IMR-90 (cell line): ENCODE measurements at regions not wholly inside any gene's neighbourhood (a gene's known extent, or its start where the extent isn't known, plus 50 kb on each side); places are given as distances from the start of the nearest gene placed in this dataset.

Experiments used
- ATAC-seq: fragments of 200-7000 bp; cut with Tn5 transposase; 2 replicates; pipeline ENCODE4 v1.9.1; 2020; ENCODE audit warnings: low read depth, mild to moderate bottlenecking, moderate library complexity
- BruUV-seq: library from RNA; stranded (reverse); fragments of 400-500 nt; replicated peaks from 2 replicates; lab custom pipeline; 2021; lab: Mats Ljungman, UMichigan
- CTCF ChIA-PET: fragments of 300-600 bp; formaldehyde crosslinking; extraction: SDS; loops from one replicate; lab custom pipeline; 2021; ENCODE audit warnings: antibody characterized with exemption; lab: Yijun Ruan, JAX
- POLR2A ChIA-PET: fragments of 300-600 bp; sonication (Branson Sonifier 250); formaldehyde crosslinking; loops from one replicate; lab custom pipeline; 2022; ENCODE audit warnings: antibody characterized with exemption; ENCODE audit not compliant: unreplicated experiment; lab: Charles Lee
- DNase-seq: peaks from one replicate; pipeline ENCODE4 v3.0.0; 2013
- H2AFZ ChIP-seq: replicated peaks from 2 replicates; pipeline ENCODE3; 2013; ENCODE audit warnings: low read length, mild to moderate bottlenecking; ENCODE audit not compliant: poor library complexity
- H2AK5ac ChIP-seq: 2 replicates; pipeline ENCODE4 v1.6.1; 2013; ENCODE audit warnings: low read depth, low read length, inconsistent platforms
- H2AK9ac ChIP-seq: replicated peaks from 2 replicates; pipeline ENCODE3; 2013; ENCODE audit warnings: mild to moderate bottlenecking, low read depth, low read length, moderate library complexity; ENCODE audit not compliant: poor library complexity
- H2BK120ac ChIP-seq: 2 replicates; pipeline ENCODE4 v1.6.1; 2013; ENCODE audit warnings: low read depth, low read length, inconsistent platforms
- H2BK15ac ChIP-seq: 3 replicates; pipeline ENCODE4 v1.6.1; 2013; ENCODE audit warnings: low read depth, low read length, inconsistent platforms
- H2BK20ac ChIP-seq: 2 replicates; pipeline ENCODE4 v1.6.1; 2013; ENCODE audit warnings: low read depth, mild to moderate bottlenecking, inconsistent platforms, low read length, moderate library complexity
- H2BK5ac ChIP-seq: 2 replicates; pipeline ENCODE4 v1.6.1; 2013; ENCODE audit warnings: mild to moderate bottlenecking, low read depth, low read length, inconsistent platforms; ENCODE audit not compliant: poor library complexity, severe bottlenecking
- H3K14ac ChIP-seq: replicated peaks from 2 replicates; pipeline ENCODE4 v1.6.1; 2013; ENCODE audit warnings: low read depth, low read length, inconsistent platforms
- H3K18ac ChIP-seq: 2 replicates; pipeline ENCODE4 v1.6.1; 2013; ENCODE audit warnings: low read depth, low read length, control low read depth
- H3K23ac ChIP-seq: 2 replicates; pipeline ENCODE4 v1.6.1; 2013; ENCODE audit warnings: low read depth, low read length, inconsistent platforms
- H3K27ac ChIP-seq: 2 replicates; pipeline ENCODE4 v1.5.1; 2013; ENCODE audit warnings: mild to moderate bottlenecking, control low read depth, low read length; ENCODE audit not compliant: insufficient read depth
- H3K27me3 ChIP-seq: 2 replicates; pipeline ENCODE4 v1.6.1; 2013; ENCODE audit warnings: low read length; ENCODE audit not compliant: control insufficient read depth, insufficient read depth
- H3K36me3 ChIP-seq: 2 replicates; pipeline ENCODE4 v1.6.1; 2013; ENCODE audit warnings: low read length, mixed read lengths; ENCODE audit not compliant: control insufficient read depth, insufficient read depth
- H3K4ac ChIP-seq: 2 replicates; pipeline ENCODE4 v1.6.1; 2013; ENCODE audit warnings: low read depth, low read length, inconsistent platforms
- H3K4me1 ChIP-seq: 2 replicates; pipeline ENCODE4 v1.6.1; 2013; ENCODE audit warnings: low read length, mixed read lengths; ENCODE audit not compliant: control insufficient read depth, insufficient read depth
- H3K4me2 ChIP-seq: 2 replicates; pipeline ENCODE4 v1.6.1; 2013; ENCODE audit warnings: low read depth, mild to moderate bottlenecking, control low read depth, low read length, moderate library complexity
- H3K4me3 ChIP-seq: 2 replicates; pipeline ENCODE4 v1.5.1; 2013; ENCODE audit warnings: low read depth, mild to moderate bottlenecking, control low read depth, low read length, moderate library complexity; ENCODE audit not compliant: insufficient read depth
- H3K56ac ChIP-seq: 2 replicates; pipeline ENCODE4 v1.6.1; 2013; ENCODE audit warnings: low read length, inconsistent platforms; ENCODE audit not compliant: insufficient read depth; ENCODE audit errors: extremely low read depth
- H3K79me1 ChIP-seq, 2 experiments: 2 replicates each; pipeline ENCODE4 v1.6.1; 2013; ENCODE audit warnings: low read length in 2 of 2, inconsistent platforms in 1 of 2, low read depth in 1 of 2
- H3K9ac ChIP-seq: 2 replicates; pipeline ENCODE4 v1.6.1; 2013; ENCODE audit warnings: low read depth, low read length, control low read depth
- H3K9me1 ChIP-seq: 2 replicates; pipeline ENCODE4 v1.6.1; 2013; ENCODE audit warnings: low read length, inconsistent platforms; ENCODE audit not compliant: insufficient read depth
- H3K9me3 ChIP-seq: 2 replicates; pipeline ENCODE4 v1.6.1; 2013; ENCODE audit warnings: low read length; ENCODE audit not compliant: control insufficient read depth, insufficient read depth
- H4K20me1 ChIP-seq: 2 replicates; pipeline ENCODE4 v1.6.1; 2013; ENCODE audit warnings: low read length, inconsistent platforms; ENCODE audit not compliant: insufficient read depth
- H4K5ac ChIP-seq: 2 replicates; pipeline ENCODE4 v1.6.1; 2013; ENCODE audit warnings: mild to moderate bottlenecking, low read depth, low read length, control low read depth
- H4K8ac ChIP-seq, 2 experiments: 2 replicates each; pipeline ENCODE4 v1.6.1; 2013; ENCODE audit warnings: low read depth in 2 of 2, low read length in 2 of 2, control low read depth in 1 of 2, inconsistent platforms in 1 of 2
- H4K91ac ChIP-seq: 2 replicates; pipeline ENCODE4 v1.6.1; 2013; ENCODE audit warnings: low read depth, low read length, inconsistent platforms; ENCODE audit not compliant: insufficient read depth
- CHD1 ChIP-seq: IDR thresholded peaks from 2 replicates; pipeline ENCODE4 v1.6.1; 2012; ENCODE audit warnings: low read depth, low read length, improper control_type of control experiment
- CTCF ChIP-seq: conservative IDR thresholded peaks from 2 replicates; pipeline ENCODE4 v1.5.1; 2012; ENCODE audit warnings: mild to moderate bottlenecking, low read depth, low read length, improper control_type of control experiment
- MAZ ChIP-seq: IDR thresholded peaks from 2 replicates; pipeline ENCODE4 v1.6.1; 2012; ENCODE audit warnings: low read depth, mild to moderate bottlenecking, low read length, improper control_type of control experiment, moderate library complexity, borderline replicate concordance
- USF2 ChIP-seq: fragments of 150-350 bp; IDR thresholded peaks from 2 replicates; pipeline ENCODE4 v1.6.1; 2017; ENCODE audit warnings: mild to moderate bottlenecking, antibody characterized with exemption, low read length, low read depth
- WGBS, 2 experiments: methylation state at CpG; one replicate each; pipeline versions ENCODE4 v1.1.5 to v1.1.7; 2013; ENCODE audit warnings: missing lambda C conversion rate in 2 of 2; ENCODE audit not compliant: insufficient read length in 1 of 2; ENCODE audit errors: extremely low coverage in 2 of 2; 5-methylcytosine and 5-hydroxymethylcytosine counted together
- dilution Hi-C: fragments of 300-500 bp; cut with HindIII; formaldehyde crosslinking; loops from one replicate; pipeline ENCODE4 v1.14.3; 2018; ENCODE audit warnings: low sequenced_read_pairs; ENCODE audit not compliant: unreplicated experiment
- in situ Hi-C: fragments of 300-500 bp; cut with MboI; formaldehyde crosslinking; loops from 3 replicates; pipeline ENCODE4 v1.14.3; 2019; ENCODE audit warnings: low sequenced_read_pairs, inconsistent platforms, mixed read lengths
- intact Hi-C: fragments of 100-400 bp; cut with micrococcal nuclease; formaldehyde crosslinking; loops from 2 replicates; pipeline ENCODE4 v1.10.0; 2022

- Histone ChIP-seq H2AK5ac (no peak overlapping the region), H3K4me1 (no peaks in the 10 kb centered on the region), H4K91ac (no peak overlapping the region), H3K9me3 (peaks cover 32% of the 10 kb centered on the region), H3K14ac (no peak overlapping the region), H3K27ac (no peak overlapping the region), H2AK9ac (no peak overlapping the region), H3K9me1 (no peaks in the 10 kb centered on the region), H3K18ac (no peak overlapping the region), H3K4me3 (no peak overlapping the region), H3K56ac (no peak overlapping the region), H2BK120ac (no peak overlapping the region), H2BK20ac (no peak overlapping the region), H2BK15ac (no peak overlapping the region), H4K20me1 (no peaks in the 10 kb centered on the region), H3K4ac (no peak overlapping the region), H2AFZ (no peak overlapping the region), H3K79me1 (no peaks in the 10 kb centered on the region), H3K36me3 (no peaks in the 10 kb centered on the region), H4K5ac (no peak overlapping the region), H3K9ac (no peak overlapping the region), H2BK5ac (no peak overlapping the region), H4K8ac (no peak overlapping the region), H3K23ac (no peak overlapping the region), H3K27me3 (no peaks in the 10 kb centered on the region), H3K4me2 (no peak overlapping the region)
- ATAC-seq (no peak), DNase-seq (no peak)
- dilution Hi-C loops (no loop called here), in situ Hi-C loops (no loop called here), intact Hi-C loops (no loop called here)
- ChIA-PET CTCF (no interaction called here), POLR2A (no interaction called here)
- WGBS, 2 experiments: 53% methylated on average over 2 of the region's 9 CpGs; no CpG with 5 or more reads in 1 of the 2 experiments
- BruUV-seq: no TSS peak
- TF ChIP-seq MAZ (no peak), USF2 (no peak), CHD1 (no peak), CTCF (no peak)
Observed at GRCh38 chr12:130216031-130216430, 53.8 kb downstream of the FZD10 start.
